AG04450 (cell line): ENCODE measurements at regions not wholly inside any gene's neighbourhood (a gene's known extent, or its start where the extent isn't known, plus 50 kb on each side); places are given as distances from the start of the nearest gene placed in this dataset.

Experiments used
- CTCF ChIA-PET: fragments of 300-600, 350-600 bp; formaldehyde crosslinking; extraction: SDS; loops from one replicate; lab custom pipeline; 2022; ENCODE audit warnings: antibody characterized with exemption, inconsistent platforms; lab: Charles Lee
- POLR2A ChIA-PET: fragments of 350-600 bp; formaldehyde crosslinking; extraction: SDS; loops from one replicate; lab custom pipeline; 2021; ENCODE audit warnings: antibody characterized with exemption, inconsistent platforms; lab: Yijun Ruan, JAX
- DNase-seq: peaks from one replicate; pipeline ENCODE4 v3.0.0-alpha.2; 2011; ENCODE audit warnings: low read depth, low spot score
- H3K27ac ChIP-seq: one replicate; pipeline ENCODE4 v1.5.1; 2012; ENCODE audit warnings: low read depth, low read length, control low read depth
- H3K27me3 ChIP-seq: one replicate; pipeline ENCODE4 v1.6.0; 2012; ENCODE audit warnings: low read length; ENCODE audit not compliant: control insufficient read depth, insufficient read depth
- H3K4me3 ChIP-seq: 2 replicates; pipeline ENCODE4 v1.5.1; 2011; ENCODE audit warnings: mild to moderate bottlenecking, low read depth, low read length, control low read depth
- H3K9me3 ChIP-seq: 2 replicates; pipeline ENCODE4 v1.5.1; 2012; ENCODE audit warnings: low read length; ENCODE audit not compliant: control insufficient read depth, insufficient read depth
- CTCF ChIP-seq: IDR thresholded peaks from 2 replicates; pipeline ENCODE4 v1.5.1; 2011; ENCODE audit warnings: low read depth, low read length, control low read depth, inconsistent platforms

GRCh38 chr5:56316299-56316994, 83.3 kb upstream of the ANKRD55 start:
- no peak for DNase-seq
- no peaks in the 10 kb centered on the region for H3K9me3 ChIP-seq
- no peak for TF ChIP-seq CTCF
- ChIA-PET CTCF (no interaction called here), POLR2A (no interaction called here)
- no peak overlapping the region for H3K27ac ChIP-seq
- no peaks in the 10 kb centered on the region for H3K27me3 ChIP-seq
- H3K4me3 ChIP-seq: no peak overlapping the region

- Histone ChIP-seq H3K27ac (no peak overlapping the region), H3K9me3 (no peaks in the 10 kb centered on the region), H3K4me3 (no peak overlapping the region), H3K27me3 (no peaks in the 10 kb centered on the region)
- ChIA-PET CTCF (interaction anchor here (1.1 kb wide), 1 partner anchor 9 kb away, joined by 4 read pairs; no protein-coding TSS in a partner anchor), POLR2A (no interaction called here)
- peak; percentile 55 for TF ChIP-seq CTCF
- no peak for DNase-seq
Measured at GRCh38 chr5:56314529-56314928, 81.4 kb upstream of the ANKRD55 start.

DNA sequence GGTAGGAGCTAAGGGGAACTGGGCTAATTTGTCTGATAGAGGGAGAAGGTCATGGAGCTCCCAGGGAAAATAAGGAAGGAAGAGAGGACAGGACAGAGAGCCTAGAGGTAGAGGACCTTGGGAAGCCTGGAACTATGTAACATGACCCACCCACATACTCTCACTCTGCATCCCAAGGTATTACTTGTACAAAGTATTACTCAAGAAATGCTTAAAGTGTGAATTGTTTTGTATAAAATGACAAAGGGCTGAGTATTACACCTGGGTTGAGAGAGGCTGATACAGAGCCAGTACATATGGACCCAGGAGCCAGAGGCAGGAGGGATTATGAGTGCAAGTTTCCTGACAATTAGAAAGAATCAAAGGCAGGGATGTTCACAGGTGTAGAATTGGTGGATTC, 80.5 kb upstream of the ANKRD55 start:
- Histone ChIP-seq H3K27ac (no peak overlapping the region), H3K27me3 (no peaks in the 10 kb centered on the region), H3K4me3 (no peak overlapping the region), H3K9me3 (no peaks in the 10 kb centered on the region)
- ChIA-PET POLR2A (no interaction called here), CTCF (interaction anchor here (0.9 to 1.7 kb wide), 3 partner anchors 10 to 23 kb away, joined by 3 to 4 read pairs (median 4); no protein-coding TSS in a partner anchor)
- TF ChIP-seq CTCF: no peak
- no peak for DNase-seq

DNA sequence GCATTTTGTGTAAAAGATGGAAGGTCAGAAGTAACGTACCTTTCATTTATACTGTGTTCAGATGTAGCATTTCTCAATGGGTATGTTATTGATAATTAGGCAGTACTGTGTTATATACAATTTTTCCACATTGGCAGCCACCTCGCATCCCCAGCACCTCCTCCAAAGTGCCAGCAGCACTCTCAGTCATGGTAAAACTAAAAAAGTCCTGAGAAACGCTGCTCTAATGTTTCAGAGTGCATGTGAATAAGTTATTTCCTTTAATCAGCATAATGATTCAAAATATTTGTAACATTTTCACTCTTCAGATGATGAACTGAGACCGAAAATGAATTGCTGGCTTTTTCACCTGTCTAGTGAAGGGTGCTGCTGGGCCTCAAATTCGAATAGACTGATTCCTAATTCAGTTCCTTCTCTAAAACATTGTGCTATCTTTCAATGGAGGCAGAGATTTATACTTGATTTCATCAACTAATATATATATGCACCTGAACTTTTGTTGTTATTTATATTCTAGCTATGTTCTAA, 79.9 kb upstream of the ANKRD55 start:
- H3K27ac ChIP-seq: no peak overlapping the region
- no peaks in the 10 kb centered on the region for H3K9me3 ChIP-seq
- ChIA-PET POLR2A (no interaction called here), CTCF (interaction anchor here (0.9 to 1.7 kb wide), 3 partner anchors 9 to 22 kb away, joined by 3 to 4 read pairs (median 4); no protein-coding TSS in a partner anchor)
- H3K27me3 ChIP-seq: no peaks in the 10 kb centered on the region
- no peak for TF ChIP-seq CTCF
- no peak for DNase-seq
- no peak overlapping the region for H3K4me3 ChIP-seq

- ChIA-PET POLR2A (interaction anchor here (0.9 kb wide), 1 partner anchor 12 kb away, joined by 3 read pairs; no protein-coding TSS in a partner anchor), CTCF (no interaction called here)
- Histone ChIP-seq H3K4me3 (no peak overlapping the region), H3K27ac (no peak overlapping the region), H3K27me3 (no peaks in the 10 kb centered on the region), H3K9me3 (no peaks in the 10 kb centered on the region)
- no peak for TF ChIP-seq CTCF
- DNase-seq: no peak
Measured at GRCh38 chr5:56311306-56311905, 78.3 kb upstream of the ANKRD55 start.
